Brain microvascular endothelial cell (primary cell): ENCODE measurements at regions not wholly inside any gene's neighbourhood (a gene's known extent, or its start where the extent isn't known, plus 50 kb on each side); places are given as distances from the start of the nearest gene placed in this dataset.

Source experiments
- DNase-seq: peaks from one replicate; pipeline ENCODE4 v3.0.0-alpha.2; 2020
- H3K27ac ChIP-seq: fragments of 250-450 bp; sonication (Bioruptor Pico); 2 replicates; pipeline ENCODE4 v1.5.1; 2020; ENCODE audit warnings: mild to moderate bottlenecking, moderate library complexity
- H3K27me3 ChIP-seq: fragments of 250-450 bp; sonication (Bioruptor Pico); replicated peaks from 2 replicates; pipeline ENCODE4 v1.5.1; 2020; ENCODE audit warnings: mild to moderate bottlenecking
- H3K36me3 ChIP-seq: fragments of 250-450 bp; sonication (Bioruptor Pico); replicated peaks from 2 replicates; pipeline ENCODE4 v1.5.1; 2020; ENCODE audit warnings: mild to moderate bottlenecking
- H3K4me3 ChIP-seq: 2 replicates; pipeline ENCODE4 v1.5.1; 2011; ENCODE audit warnings: low read depth, mild to moderate bottlenecking, control low read depth, low read length, moderate library complexity
- in situ Hi-C: cut with HindIII; loops from 2 replicates; pipeline ENCODE4 v1.10.0; 2017; ENCODE audit warnings: low sequenced_read_pairs, low pct_ligation_motif_present
- TF ChIP-seq, protein P1 (sequence below): IDR thresholded peaks from 2 replicates; pipeline ENCODE4 v1.5.1; 2011; ENCODE audit warnings: low read depth, mild to moderate bottlenecking, moderate library complexity, low read length, control low read depth, inconsistent platforms; ENCODE audit errors: missing control alignments

DNA sequence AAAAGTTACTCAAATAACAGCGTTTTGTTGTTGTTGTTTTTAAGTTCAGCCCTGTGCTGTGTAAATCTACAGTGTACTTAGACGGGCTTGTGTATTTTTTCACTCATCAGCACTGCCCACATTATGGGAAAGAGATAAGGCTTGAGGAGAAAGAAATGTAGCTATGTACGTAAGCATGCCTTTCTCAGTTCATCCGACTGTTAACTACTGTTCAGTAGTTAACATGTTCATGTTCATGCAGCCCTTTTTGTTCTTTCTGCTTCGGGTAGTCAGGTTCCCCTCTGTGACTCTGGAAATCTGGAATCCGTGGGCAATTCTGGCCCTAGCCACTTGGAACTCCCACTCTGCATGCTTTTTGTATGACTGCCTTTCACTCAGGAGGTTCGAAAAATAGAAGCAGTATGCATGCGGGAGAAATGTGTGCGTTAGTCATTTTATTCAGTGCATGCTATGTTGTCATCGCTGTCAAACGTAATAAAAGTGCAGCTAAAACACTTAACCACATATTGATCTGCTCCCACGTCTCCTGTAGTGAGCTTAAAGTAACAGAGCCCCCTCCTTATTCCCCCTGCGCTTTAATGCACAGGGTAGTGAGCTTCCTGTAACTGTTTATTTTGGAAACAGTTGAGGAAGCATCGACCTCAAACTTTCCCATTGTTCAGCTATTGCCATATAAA lies 283.1 kb upstream of the NR2F2 start:
- H3K4me3 ChIP-seq, result peak overlapping the region; percentile 2
- DNase-seq, result peak; percentile 91
- peak overlapping the region; percentile 91 for H3K27ac ChIP-seq
- H3K27me3 ChIP-seq, result no peaks in the 10 kb centered on the region
- in situ Hi-C loops, result loop anchor here (25.0 kb wide), 1 partner anchor 760 kb away; no protein-coding TSS in a partner anchor
- H3K36me3 ChIP-seq, result no peaks in the 10 kb centered on the region
- TF ChIP-seq, protein P1, sequence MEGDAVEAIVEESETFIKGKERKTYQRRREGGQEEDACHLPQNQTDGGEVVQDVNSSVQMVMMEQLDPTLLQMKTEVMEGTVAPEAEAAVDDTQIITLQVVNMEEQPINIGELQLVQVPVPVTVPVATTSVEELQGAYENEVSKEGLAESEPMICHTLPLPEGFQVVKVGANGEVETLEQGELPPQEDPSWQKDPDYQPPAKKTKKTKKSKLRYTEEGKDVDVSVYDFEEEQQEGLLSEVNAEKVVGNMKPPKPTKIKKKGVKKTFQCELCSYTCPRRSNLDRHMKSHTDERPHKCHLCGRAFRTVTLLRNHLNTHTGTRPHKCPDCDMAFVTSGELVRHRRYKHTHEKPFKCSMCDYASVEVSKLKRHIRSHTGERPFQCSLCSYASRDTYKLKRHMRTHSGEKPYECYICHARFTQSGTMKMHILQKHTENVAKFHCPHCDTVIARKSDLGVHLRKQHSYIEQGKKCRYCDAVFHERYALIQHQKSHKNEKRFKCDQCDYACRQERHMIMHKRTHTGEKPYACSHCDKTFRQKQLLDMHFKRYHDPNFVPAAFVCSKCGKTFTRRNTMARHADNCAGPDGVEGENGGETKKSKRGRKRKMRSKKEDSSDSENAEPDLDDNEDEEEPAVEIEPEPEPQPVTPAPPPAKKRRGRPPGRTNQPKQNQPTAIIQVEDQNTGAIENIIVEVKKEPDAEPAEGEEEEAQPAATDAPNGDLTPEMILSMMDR, result peak; percentile 34

DNA sequence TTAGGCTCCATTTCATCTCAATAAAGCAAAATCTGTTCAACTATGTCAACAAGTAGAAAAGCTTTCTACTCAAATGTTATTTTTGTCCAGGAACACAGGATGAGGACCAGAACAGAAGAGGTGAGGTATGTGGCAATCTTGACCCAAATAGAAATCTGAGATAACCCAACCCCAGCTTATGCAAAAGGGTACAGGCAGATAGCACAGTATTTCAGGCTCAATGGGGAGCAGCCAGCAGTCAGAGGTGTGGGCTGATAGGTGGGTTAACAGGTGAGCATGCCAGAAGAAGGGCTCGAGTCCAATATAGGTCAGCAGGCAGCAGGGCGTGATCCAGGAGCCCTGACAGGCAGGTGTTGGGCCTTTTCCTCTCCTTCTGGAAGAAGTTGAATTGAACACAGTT lies 281.2 kb upstream of the NR2F2 start:
- no peak overlapping the region for H3K4me3 ChIP-seq
- no peak for DNase-seq
- in situ Hi-C loops, result loop anchor here (25.0 kb wide), 1 partner anchor 762 kb away; no protein-coding TSS in a partner anchor
- TF ChIP-seq, protein P1, result no peak
- H3K27ac ChIP-seq, result no peak overlapping the region
- no peaks in the 10 kb centered on the region for H3K27me3 ChIP-seq
- no peaks in the 10 kb centered on the region for H3K36me3 ChIP-seq

DNA sequence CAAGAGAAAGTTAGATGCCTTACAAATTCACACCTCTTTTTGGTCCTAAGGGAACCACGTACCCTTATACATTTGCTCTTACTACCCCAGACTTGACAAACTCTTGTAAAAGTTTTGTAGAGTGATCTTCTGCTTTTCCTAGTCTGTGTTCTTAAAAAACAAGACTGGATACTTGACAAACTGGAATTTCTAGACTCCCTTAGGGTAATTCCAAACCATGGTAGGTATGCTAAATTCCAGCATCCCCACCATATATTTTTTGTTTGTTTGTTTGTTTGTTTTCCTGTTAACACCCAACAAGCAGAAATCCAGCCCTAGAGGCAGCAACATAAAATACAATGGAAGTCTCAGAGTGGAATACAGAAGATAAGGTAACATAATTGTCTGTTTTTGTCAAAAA lies 280.7 kb upstream of the NR2F2 start:
- Histone ChIP-seq H3K27me3 (no peaks in the 10 kb centered on the region), H3K4me3 (no peak overlapping the region), H3K36me3 (no peaks in the 10 kb centered on the region), H3K27ac (no peak overlapping the region)
- TF ChIP-seq, protein P1, result no peak
- DNase-seq, result no peak
- in situ Hi-C loops, result loop anchor here (25.0 kb wide), 1 partner anchor 762 kb away; no protein-coding TSS in a partner anchor

DNA sequence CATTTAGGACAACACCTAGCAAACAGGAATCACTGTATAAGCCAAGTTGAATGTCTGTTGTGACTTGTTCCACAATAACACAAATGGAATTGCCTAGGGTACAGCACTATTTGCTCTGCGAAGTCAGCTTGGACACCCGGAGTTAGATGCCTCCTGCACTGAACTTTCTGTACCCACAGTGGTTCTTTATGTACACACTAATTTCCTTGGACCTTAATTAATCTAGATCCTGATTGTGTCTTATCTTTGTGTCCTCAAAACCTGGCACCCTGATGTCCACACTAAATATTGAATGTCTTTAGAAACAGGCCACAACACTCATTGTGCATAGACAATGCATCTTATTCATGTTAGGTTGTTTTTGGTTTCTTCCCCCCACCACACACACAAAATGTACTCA lies 278.9 kb upstream of the NR2F2 start:
- Histone ChIP-seq H3K27me3 (no peaks in the 10 kb centered on the region), H3K4me3 (no peak overlapping the region), H3K27ac (no peak overlapping the region), H3K36me3 (no peaks in the 10 kb centered on the region)
- no peak for DNase-seq
- in situ Hi-C loops, result no loop called here
- TF ChIP-seq, protein P1, result no peak

DNA sequence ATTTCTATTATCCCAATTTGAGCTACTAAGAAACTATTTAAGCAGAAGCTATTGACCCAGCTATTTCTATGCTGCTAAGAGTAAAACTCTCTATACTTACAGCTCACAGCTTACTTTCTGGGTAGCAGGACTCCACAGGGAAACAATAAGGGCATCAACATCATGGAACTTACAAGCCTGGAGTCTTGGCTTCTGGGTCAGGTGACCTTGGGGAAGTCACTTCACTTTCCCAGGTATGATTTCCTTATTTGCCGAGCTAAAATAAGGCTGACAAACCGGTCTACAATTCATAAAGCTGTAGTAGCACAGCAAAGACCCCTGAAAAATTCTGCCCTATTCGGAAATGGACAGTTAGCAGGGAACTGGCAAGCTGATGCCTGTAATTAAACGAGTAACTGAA lies 278.3 kb upstream of the NR2F2 start:
- TF ChIP-seq, protein P1, result no peak
- in situ Hi-C loops, result no loop called here
- no peak overlapping the region for H3K4me3 ChIP-seq
- no peak for DNase-seq
- no peaks in the 10 kb centered on the region for H3K36me3 ChIP-seq
- H3K27me3 ChIP-seq, result no peaks in the 10 kb centered on the region
- H3K27ac ChIP-seq, result no peak overlapping the region

DNA sequence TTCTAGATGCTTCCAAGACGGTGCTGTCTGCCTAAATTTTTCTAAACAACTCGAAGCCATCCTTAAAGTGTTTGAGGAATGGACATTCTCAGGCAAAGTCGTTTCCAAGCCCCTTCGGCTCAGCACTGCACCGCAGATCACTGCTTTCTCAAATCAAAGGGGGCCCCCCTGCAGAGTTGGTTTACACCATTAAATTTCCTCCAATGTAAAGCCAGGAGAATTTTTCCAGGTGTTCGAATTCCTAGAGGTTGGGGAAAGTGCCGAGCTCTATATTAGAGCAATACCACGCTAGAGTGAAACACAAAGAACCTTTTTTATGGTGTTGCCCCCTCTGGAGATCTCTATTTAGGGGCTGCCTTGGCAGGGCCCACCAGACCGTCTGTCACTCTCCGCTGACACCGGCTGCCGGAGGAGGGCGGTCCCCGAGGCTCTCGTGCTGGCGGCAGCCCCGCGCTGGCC lies 277.9 kb upstream of the NR2F2 start:
- Histone ChIP-seq H3K36me3 (no peaks in the 10 kb centered on the region), H3K27me3 (no peaks in the 10 kb centered on the region), H3K27ac (no peak overlapping the region), H3K4me3 (peak overlapping the region; percentile 42)
- no peak for DNase-seq
- in situ Hi-C loops, result no loop called here
- TF ChIP-seq, protein P1, result no peak
